Keratinocyte (primary cell): ENCODE measurements at regions not wholly inside any gene's neighbourhood (a gene's known extent, or its start where the extent isn't known, plus 50 kb on each side); places are given as distances from the start of the nearest gene placed in this dataset.

ENCODE experiments used
- DNase-seq: peaks from one replicate; pipeline ENCODE4 v3.0.0-alpha.2; 2011; ENCODE audit warnings: low read depth, missing footprints, low spot score
- FAIRE-seq: peaks from 2 replicates; lab custom pipeline; 2011; peaks lifted over from hg19 to GRCh38; lab: Jason Lieb, UNC
- H2AFZ ChIP-seq: 2 replicates; pipeline ENCODE4 v1.6.0; 2012; ENCODE audit warnings: low read length, control low read depth, inconsistent platforms; ENCODE audit not compliant: control insufficient read depth
- H3K27ac ChIP-seq: 2 replicates; pipeline ENCODE4 v1.5.1; 2011; ENCODE audit warnings: low read length; ENCODE audit not compliant: control insufficient read depth, insufficient read depth
- H3K27me3 ChIP-seq: 3 replicates; pipeline ENCODE4 v1.6.0; 2011; ENCODE audit warnings: low read length; ENCODE audit not compliant: control insufficient read depth, insufficient read depth; ENCODE audit errors: extremely low read depth
- H3K36me3 ChIP-seq, 2 experiments: 2 replicates in 1 of 2; 3 replicates in 1 of 2; pipeline ENCODE4 v1.5.1; 2011; ENCODE audit warnings: low read length in 2 of 2, mild to moderate bottlenecking in 1 of 2; ENCODE audit not compliant: control insufficient read depth in 2 of 2, insufficient read depth in 2 of 2; ENCODE audit errors: extremely low read depth in 1 of 2
- H3K4me1 ChIP-seq: 3 replicates; pipeline ENCODE4 v1.5.1; 2011; ENCODE audit warnings: low read length; ENCODE audit not compliant: control insufficient read depth, insufficient read depth; ENCODE audit errors: extremely low read depth
- H3K4me2 ChIP-seq: 3 replicates; pipeline ENCODE4 v1.6.0; 2011; ENCODE audit warnings: low read depth, low read length; ENCODE audit not compliant: control insufficient read depth, insufficient read depth; ENCODE audit errors: extremely low read depth
- H3K4me3 ChIP-seq, 3 experiments: fragments of 200-600 bp in 1 of 3; sonication (generic) in 1 of 3; 2 replicates in 2 of 3; 3 replicates in 1 of 3; pipeline ENCODE4 v1.5.1; 2011 to 2016; ENCODE audit warnings: low read length in 3 of 3, mild to moderate bottlenecking in 3 of 3, control low read depth in 2 of 3, inconsistent platforms in 1 of 3, low read depth in 1 of 3, mixed read lengths in 1 of 3, mixed run types in 1 of 3, moderate library complexity in 1 of 3; ENCODE audit not compliant: control insufficient read depth in 2 of 3, insufficient read depth in 2 of 3; ENCODE audit errors: extremely low read depth in 1 of 3
- H3K79me2 ChIP-seq: 2 replicates; pipeline ENCODE4 v1.6.0; 2012; ENCODE audit warnings: low read length; ENCODE audit not compliant: control insufficient read depth, insufficient read depth
- H3K9ac ChIP-seq: 3 replicates; pipeline ENCODE4 v1.6.0; 2011; ENCODE audit warnings: low read length; ENCODE audit not compliant: control insufficient read depth, insufficient read depth; ENCODE audit errors: extremely low read depth
- H3K9me1 ChIP-seq: 3 replicates; pipeline ENCODE4 v1.6.0; 2011; ENCODE audit warnings: low read length; ENCODE audit not compliant: control insufficient read depth, insufficient read depth; ENCODE audit errors: extremely low read depth
- H3K9me3 ChIP-seq: 2 replicates; pipeline ENCODE4 v1.5.1; 2012; ENCODE audit warnings: low read depth, low read length; ENCODE audit not compliant: control insufficient read depth
- H4K20me1 ChIP-seq: 3 replicates; pipeline ENCODE4 v1.6.0; 2011; ENCODE audit warnings: low read length; ENCODE audit not compliant: control insufficient read depth, insufficient read depth; ENCODE audit errors: extremely low read depth
- CTCF ChIP-seq, 3 experiments: IDR thresholded peaks in 1 of 3; conservative IDR thresholded peaks in 1 of 3; optimal IDR thresholded peaks in 1 of 3; 2 replicates in 2 of 3; 3 replicates in 1 of 3; pipeline versions ENCODE3 to v1.5.1; 2011; ENCODE audit warnings: low read length in 3 of 3, mild to moderate bottlenecking in 3 of 3, moderate library complexity in 2 of 3, control low read depth in 1 of 3, inconsistent platforms in 1 of 3; ENCODE audit not compliant: insufficient read depth in 2 of 3; ENCODE audit errors: extremely low read depth in 1 of 3
- EZH2 ChIP-seq: IDR thresholded peaks from one replicate; pipeline ENCODE4 v1.6.1; 2012; ENCODE audit warnings: inconsistent platforms, mild to moderate bottlenecking, low read length, moderate library complexity
- dilution Hi-C: fragments of 300-500 bp; cut with MboI; formaldehyde crosslinking; loops from one replicate; pipeline ENCODE4 v1.7.0; 2020; ENCODE audit warnings: low sequenced_read_pairs; ENCODE audit not compliant: extremely low pct_ligation_motif_present

- dilution Hi-C loops = no loop called here
- no peak overlapping the region for H3K27ac ChIP-seq
- no peak for DNase-seq
These were observed 56.8 kb upstream of the NANOGP8 start for GRCh38 chr15:35141743-35142471.

GRCh38 chr15:35139822-35140221, 54.7 kb upstream of the NANOGP8 start:
- dilution Hi-C loops = no loop called here

More at GRCh38 chr15:35141743-35142471, 56.8 kb upstream of the NANOGP8 start:
- Histone ChIP-seq H3K9me1 (no peaks in the 10 kb centered on the region), H3K27me3 (no peaks in the 10 kb centered on the region), H3K79me2 (no peaks in the 10 kb centered on the region), H3K9ac (no peak overlapping the region), H2AFZ (no peak overlapping the region), H4K20me1 (no peaks in the 10 kb centered on the region), H3K4me3 (no peak overlapping the region), H3K4me1 (peaks cover 5% of the 10 kb centered on the region), H3K9me3 (no peaks in the 10 kb centered on the region), H3K4me2 (no peak overlapping the region), H3K36me3 (no peaks in the 10 kb centered on the region)
- FAIRE-seq = no peak
- TF ChIP-seq CTCF (optimal IDR thresholded peaks at IDR 0.05 in 1 of 3, IDR thresholded peaks at IDR 0.05 in 1 of 3, conservative IDR thresholded peaks at IDR 0.05 in 1 of 3; ENCODE audit: extremely low read depth in 1 of 3, insufficient read depth in 2 of 3, low read length in 3 of 3) (no peak), EZH2 (no peak)

More at GRCh38 chr15:35139822-35140221, 54.7 kb upstream of the NANOGP8 start:
- TF ChIP-seq CTCF (optimal IDR thresholded peaks at IDR 0.05 in 1 of 3, IDR thresholded peaks at IDR 0.05 in 1 of 3, conservative IDR thresholded peaks at IDR 0.05 in 1 of 3; ENCODE audit: extremely low read depth in 1 of 3, insufficient read depth in 2 of 3, low read length in 3 of 3) (no peak), EZH2 (no peak)
- Histone ChIP-seq H3K36me3 (no peaks in the 10 kb centered on the region), H3K4me2 (no peak overlapping the region), H2AFZ (no peak overlapping the region), H3K27me3 (no peaks in the 10 kb centered on the region), H4K20me1 (no peaks in the 10 kb centered on the region), H3K79me2 (no peaks in the 10 kb centered on the region), H3K9me1 (no peaks in the 10 kb centered on the region), H3K9me3 (no peaks in the 10 kb centered on the region), H3K4me3 (no peak overlapping the region), H3K4me1 (peaks cover 5% of the 10 kb centered on the region), H3K9ac (no peak overlapping the region), H3K27ac (no peak overlapping the region)
- no peak for FAIRE-seq
- DNase-seq = no peak
